SK-N-MC (cell line): ENCODE measurements at regions not wholly inside any gene's neighbourhood (a gene's known extent, or its start where the extent isn't known, plus 50 kb on each side); places are given as distances from the start of the nearest gene placed in this dataset.

Experiments used
- EZH2 ChIP-seq: fragments of 200-600 bp; sonication (generic); IDR thresholded peaks from one replicate; pipeline ENCODE4 v1.6.1; 2017; ENCODE audit warnings: antibody characterized with exemption
- FOXP2 ChIP-seq: optimal IDR thresholded peaks from 2 replicates; pipeline ENCODE3; 2011; ENCODE audit warnings: mild to moderate bottlenecking, moderate library complexity; ENCODE audit not compliant: insufficient read depth; ENCODE audit errors: extremely low read length, control extremely low read depth
- POLR2AphosphoS5 ChIP-seq: IDR thresholded peaks from 2 replicates; pipeline ENCODE4 v1.6.1; 2012; ENCODE audit warnings: mild to moderate bottlenecking, low read depth, low read length, borderline replicate concordance

GRCh38 chr1:71156590-71156989 lies 75.8 kb upstream of the ZRANB2 start:
- no peak for TF ChIP-seq POLR2AphosphoS5
- TF ChIP-seq EZH2 = no peak
- no peak for TF ChIP-seq FOXP2
